Liver (tissue), 8 donors: ENCODE measurements at regions not wholly inside any gene's neighbourhood (a gene's known extent, or its start where the extent isn't known, plus 50 kb on each side); places are given as distances from the start of the nearest gene placed in this dataset.

ENCODE experiments used
- DNase-seq: peaks from one replicate; pipeline ENCODE4 v3.0.0-alpha.2; 2017; ENCODE audit warnings: low spot score
- H3K27ac ChIP-seq, 2 donors: one replicate each; pipeline ENCODE4 v1.7.0; 2013; ENCODE audit warnings: inconsistent platforms in 2 of 2, low read length in 2 of 2, control low read depth in 1 of 2, low read depth in 1 of 2, mild to moderate bottlenecking in 1 of 2
- H3K27me3 ChIP-seq, 4 donors: one replicate each; pipeline versions ENCODE4 v1.6.1 to v1.7.0; 2013; ENCODE audit warnings: low read length in 3 of 4, inconsistent platforms in 1 of 4, mild to moderate bottlenecking in 1 of 4, moderate library complexity in 1 of 4; ENCODE audit not compliant: control insufficient read depth in 4 of 4, insufficient read depth in 4 of 4
- H3K36me3 ChIP-seq, 4 donors: one replicate each; pipeline versions ENCODE4 v1.6.1 to v1.7.0; 2013; ENCODE audit warnings: low read length in 3 of 4, mild to moderate bottlenecking in 3 of 4, low read depth in 1 of 4, moderate library complexity in 1 of 4; ENCODE audit not compliant: control insufficient read depth in 4 of 4, insufficient read depth in 3 of 4
- H3K4me1 ChIP-seq, 4 donors: one replicate each; pipeline versions ENCODE4 v1.6.1 to v1.7.0; 2013; ENCODE audit warnings: low read length in 3 of 4, mild to moderate bottlenecking in 3 of 4, moderate library complexity in 1 of 4; ENCODE audit not compliant: control insufficient read depth in 4 of 4, insufficient read depth in 4 of 4
- H3K4me3 ChIP-seq, 3 donors: one replicate each; pipeline versions ENCODE4 v1.6.1 to v1.7.0; 2013; ENCODE audit warnings: low read length in 3 of 3, control low read depth in 1 of 3, low read depth in 1 of 3, mild to moderate bottlenecking in 1 of 3
- H3K9ac ChIP-seq, 2 donors: one replicate each; pipeline ENCODE4 v1.7.0; 2013; ENCODE audit warnings: low read length in 2 of 2, mild to moderate bottlenecking in 2 of 2, moderate library complexity in 2 of 2, control low read depth in 1 of 2, low read depth in 1 of 2
- H3K9me3 ChIP-seq, 4 donors: one replicate each; pipeline versions ENCODE4 v1.6.1 to v1.7.0; 2013; ENCODE audit warnings: low read length in 3 of 4; ENCODE audit not compliant: control insufficient read depth in 4 of 4
- FOXA1 ChIP-seq: IDR thresholded peaks from 2 replicates; pipeline ENCODE4 v1.6.1; 2016; ENCODE audit warnings: antibody characterized with exemption
- FOXA2 ChIP-seq: IDR thresholded peaks from 2 replicates; pipeline ENCODE4 v1.6.1; 2016; ENCODE audit warnings: antibody characterized with exemption
- HNF4G ChIP-seq: IDR thresholded peaks from 2 replicates; pipeline ENCODE4 v1.6.1; 2016; ENCODE audit warnings: antibody characterized with exemption
- JUND ChIP-seq, 2 donors: IDR thresholded peaks; 2 replicates each; pipeline ENCODE4 v1.6.1; 2016; ENCODE audit warnings: antibody characterized with exemption in 2 of 2
- NR2F2 ChIP-seq: IDR thresholded peaks from 2 replicates; pipeline ENCODE4 v1.6.1; 2016; ENCODE audit warnings: antibody characterized with exemption
- RAD21 ChIP-seq, 2 donors: IDR thresholded peaks; 2 replicates each; pipeline ENCODE4 v1.6.1; 2016; ENCODE audit warnings: antibody characterized with exemption in 2 of 2, mild to moderate bottlenecking in 2 of 2
- RXRA ChIP-seq, 2 donors: IDR thresholded peaks; 2 replicates each; pipeline ENCODE4 v1.6.1; 2017 to 2018; ENCODE audit warnings: antibody characterized with exemption in 2 of 2, mild to moderate bottlenecking in 1 of 2
- SP1 ChIP-seq: IDR thresholded peaks from 2 replicates; pipeline ENCODE4 v1.6.1; 2018; ENCODE audit warnings: antibody characterized with exemption, mild to moderate bottlenecking
- TAF1 ChIP-seq: conservative IDR thresholded peaks from 2 replicates; pipeline ENCODE4 v1.6.1; 2016; ENCODE audit warnings: antibody characterized with exemption, mild to moderate bottlenecking
- YY1 ChIP-seq: IDR thresholded peaks from 2 replicates; pipeline ENCODE4 v1.6.1; 2016; ENCODE audit warnings: antibody characterized with exemption, mild to moderate bottlenecking
- WGBS: extraction: QIAGEN DNeasy Blood & Tissue Kit; methylation state at CpG from one replicate; pipeline ENCODE4 v1.1.7; 2013; 5-methylcytosine and 5-hydroxymethylcytosine counted together
- TF ChIP-seq, protein P1 (sequence below): IDR thresholded peaks from 2 replicates; pipeline ENCODE4 v1.6.1; 2016; ENCODE audit warnings: antibody characterized with exemption
- TF ChIP-seq, protein P2 (sequence below): IDR thresholded peaks from 2 replicates; pipeline ENCODE4 v1.6.1; 2016; ENCODE audit warnings: antibody characterized with exemption
- TF ChIP-seq, protein P3 (sequence below): IDR thresholded peaks from 2 replicates; pipeline ENCODE4 v1.6.1; 2016; ENCODE audit warnings: antibody characterized with exemption, mild to moderate bottlenecking
- TF ChIP-seq, protein P4 (sequence below): IDR thresholded peaks from 2 replicates; pipeline ENCODE4 v1.6.1; 2016; ENCODE audit warnings: antibody characterized with exemption
- TF ChIP-seq, protein P5 (sequence below): fragments of 150-350 bp; IDR thresholded peaks from 2 replicates; pipeline ENCODE4 v1.5.1; 2017; ENCODE audit warnings: improper control_type of control experiment, low read depth, low read length; ENCODE audit not compliant: missing input control
- donor health status: healthy.
- donor health status: healthy.
- donor health status: healthy.
- donor health status: healthy.
- donor health status: healthy.

DNA sequence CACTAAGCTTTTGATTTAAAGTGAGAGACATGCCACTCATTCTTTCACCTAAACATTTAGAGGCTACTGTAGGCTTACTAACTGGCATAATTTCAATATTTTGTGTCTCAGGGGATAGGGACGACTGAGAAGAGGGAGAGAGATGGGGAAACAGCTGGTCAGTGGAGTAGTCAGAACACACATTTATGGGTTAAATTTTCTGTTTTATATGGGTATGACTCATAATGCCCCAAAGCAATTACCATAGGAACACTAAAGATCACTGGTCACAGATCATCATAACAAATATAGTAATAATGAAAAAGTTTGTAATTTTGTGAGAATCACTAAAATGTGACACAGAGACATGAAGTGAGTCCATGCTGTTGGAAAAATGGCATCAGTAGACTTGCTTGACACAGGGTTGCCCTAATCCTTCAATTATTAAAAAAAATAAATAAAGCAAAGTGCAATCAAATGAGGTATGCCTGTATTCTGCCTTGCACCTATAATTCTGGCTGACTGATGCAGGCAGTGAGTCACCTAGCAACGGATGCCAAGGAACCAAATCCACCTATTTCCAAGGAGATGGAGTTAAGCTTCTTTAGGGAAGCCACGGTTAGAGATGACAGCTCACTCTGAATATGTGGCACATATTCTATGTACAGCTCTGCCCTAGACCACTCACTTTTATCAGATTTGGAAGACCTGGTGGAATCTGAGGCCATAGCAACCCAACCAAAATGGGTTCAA lies 166.1 kb downstream of the MARCHF11 start:
- H3K27ac ChIP-seq = no peak overlapping the region
- no peak overlapping the region for H3K4me3 ChIP-seq
- no peak for TF ChIP-seq RAD21 (IDR thresholded peaks at IDR 0.05)
- TF ChIP-seq, protein P1, sequence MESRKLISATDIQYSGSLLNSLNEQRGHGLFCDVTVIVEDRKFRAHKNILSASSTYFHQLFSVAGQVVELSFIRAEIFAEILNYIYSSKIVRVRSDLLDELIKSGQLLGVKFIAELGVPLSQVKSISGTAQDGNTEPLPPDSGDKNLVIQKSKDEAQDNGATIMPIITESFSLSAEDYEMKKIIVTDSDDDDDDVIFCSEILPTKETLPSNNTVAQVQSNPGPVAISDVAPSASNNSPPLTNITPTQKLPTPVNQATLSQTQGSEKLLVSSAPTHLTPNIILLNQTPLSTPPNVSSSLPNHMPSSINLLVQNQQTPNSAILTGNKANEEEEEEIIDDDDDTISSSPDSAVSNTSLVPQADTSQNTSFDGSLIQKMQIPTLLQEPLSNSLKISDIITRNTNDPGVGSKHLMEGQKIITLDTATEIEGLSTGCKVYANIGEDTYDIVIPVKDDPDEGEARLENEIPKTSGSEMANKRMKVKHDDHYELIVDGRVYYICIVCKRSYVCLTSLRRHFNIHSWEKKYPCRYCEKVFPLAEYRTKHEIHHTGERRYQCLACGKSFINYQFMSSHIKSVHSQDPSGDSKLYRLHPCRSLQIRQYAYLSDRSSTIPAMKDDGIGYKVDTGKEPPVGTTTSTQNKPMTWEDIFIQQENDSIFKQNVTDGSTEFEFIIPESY = no peak
- no peak for TF ChIP-seq FOXA2
- no peak for TF ChIP-seq RXRA (IDR thresholded peaks at IDR 0.05)
- TF ChIP-seq, protein P2, sequence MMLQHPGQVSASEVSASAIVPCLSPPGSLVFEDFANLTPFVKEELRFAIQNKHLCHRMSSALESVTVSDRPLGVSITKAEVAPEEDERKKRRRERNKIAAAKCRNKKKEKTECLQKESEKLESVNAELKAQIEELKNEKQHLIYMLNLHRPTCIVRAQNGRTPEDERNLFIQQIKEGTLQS = no peak
- TF ChIP-seq, protein P3, sequence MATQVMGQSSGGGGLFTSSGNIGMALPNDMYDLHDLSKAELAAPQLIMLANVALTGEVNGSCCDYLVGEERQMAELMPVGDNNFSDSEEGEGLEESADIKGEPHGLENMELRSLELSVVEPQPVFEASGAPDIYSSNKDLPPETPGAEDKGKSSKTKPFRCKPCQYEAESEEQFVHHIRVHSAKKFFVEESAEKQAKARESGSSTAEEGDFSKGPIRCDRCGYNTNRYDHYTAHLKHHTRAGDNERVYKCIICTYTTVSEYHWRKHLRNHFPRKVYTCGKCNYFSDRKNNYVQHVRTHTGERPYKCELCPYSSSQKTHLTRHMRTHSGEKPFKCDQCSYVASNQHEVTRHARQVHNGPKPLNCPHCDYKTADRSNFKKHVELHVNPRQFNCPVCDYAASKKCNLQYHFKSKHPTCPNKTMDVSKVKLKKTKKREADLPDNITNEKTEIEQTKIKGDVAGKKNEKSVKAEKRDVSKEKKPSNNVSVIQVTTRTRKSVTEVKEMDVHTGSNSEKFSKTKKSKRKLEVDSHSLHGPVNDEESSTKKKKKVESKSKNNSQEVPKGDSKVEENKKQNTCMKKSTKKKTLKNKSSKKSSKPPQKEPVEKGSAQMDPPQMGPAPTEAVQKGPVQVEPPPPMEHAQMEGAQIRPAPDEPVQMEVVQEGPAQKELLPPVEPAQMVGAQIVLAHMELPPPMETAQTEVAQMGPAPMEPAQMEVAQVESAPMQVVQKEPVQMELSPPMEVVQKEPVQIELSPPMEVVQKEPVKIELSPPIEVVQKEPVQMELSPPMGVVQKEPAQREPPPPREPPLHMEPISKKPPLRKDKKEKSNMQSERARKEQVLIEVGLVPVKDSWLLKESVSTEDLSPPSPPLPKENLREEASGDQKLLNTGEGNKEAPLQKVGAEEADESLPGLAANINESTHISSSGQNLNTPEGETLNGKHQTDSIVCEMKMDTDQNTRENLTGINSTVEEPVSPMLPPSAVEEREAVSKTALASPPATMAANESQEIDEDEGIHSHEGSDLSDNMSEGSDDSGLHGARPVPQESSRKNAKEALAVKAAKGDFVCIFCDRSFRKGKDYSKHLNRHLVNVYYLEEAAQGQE = no peak
- TF ChIP-seq FOXA1 = no peak
- H3K9me3 ChIP-seq = peaks cover 1 to 13% (median 3%) of the 10 kb centered on the region in 4 donors
- H3K9ac ChIP-seq = no peak overlapping the region
- H3K4me1 ChIP-seq = no peaks in the 10 kb centered on the region
- H3K27me3 ChIP-seq = peaks cover 0 to 2% (median 0%) of the 10 kb centered on the region in 4 donors
- H3K36me3 ChIP-seq = no peaks in the 10 kb centered on the region
- 66% methylated on average over 3 of the region's 3 CpGs for WGBS
- DNase-seq = no peak

DNA sequence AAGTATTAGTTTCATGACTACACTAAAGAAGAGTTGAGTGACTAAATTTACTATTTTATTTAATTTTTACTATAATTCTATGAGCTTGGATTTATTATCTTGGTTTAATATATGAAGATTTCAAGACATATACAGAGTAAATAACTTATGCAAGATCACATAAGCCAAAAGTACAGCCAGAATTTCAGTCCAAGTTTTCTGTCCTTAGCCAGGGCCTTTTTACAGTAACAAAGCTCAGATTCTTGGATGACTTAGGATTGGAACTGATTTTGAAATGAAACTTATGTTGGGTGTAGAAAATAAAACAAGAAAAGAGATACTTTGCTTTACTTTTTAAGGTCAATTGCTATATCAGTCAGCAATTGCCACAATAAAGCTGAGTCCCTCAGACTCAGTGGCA lies 170.3 kb downstream of the MARCHF11 start:
- H3K9ac ChIP-seq = no peak overlapping the region
- H3K27me3 ChIP-seq = no peaks in the 10 kb centered on the region
- no peak for DNase-seq
- H3K27ac ChIP-seq = no peak overlapping the region
- no peak overlapping the region for H3K4me3 ChIP-seq
- peaks cover 1 to 13% (median 3%) of the 10 kb centered on the region in 4 donors for H3K9me3 ChIP-seq
- no peak for TF ChIP-seq FOXA2
- no peak for TF ChIP-seq YY1
- no peak for TF ChIP-seq RXRA (IDR thresholded peaks at IDR 0.05)
- TF ChIP-seq SP1 = no peak
- no peaks in the 10 kb centered on the region for H3K36me3 ChIP-seq
- H3K4me1 ChIP-seq = no peaks in the 10 kb centered on the region

DNA sequence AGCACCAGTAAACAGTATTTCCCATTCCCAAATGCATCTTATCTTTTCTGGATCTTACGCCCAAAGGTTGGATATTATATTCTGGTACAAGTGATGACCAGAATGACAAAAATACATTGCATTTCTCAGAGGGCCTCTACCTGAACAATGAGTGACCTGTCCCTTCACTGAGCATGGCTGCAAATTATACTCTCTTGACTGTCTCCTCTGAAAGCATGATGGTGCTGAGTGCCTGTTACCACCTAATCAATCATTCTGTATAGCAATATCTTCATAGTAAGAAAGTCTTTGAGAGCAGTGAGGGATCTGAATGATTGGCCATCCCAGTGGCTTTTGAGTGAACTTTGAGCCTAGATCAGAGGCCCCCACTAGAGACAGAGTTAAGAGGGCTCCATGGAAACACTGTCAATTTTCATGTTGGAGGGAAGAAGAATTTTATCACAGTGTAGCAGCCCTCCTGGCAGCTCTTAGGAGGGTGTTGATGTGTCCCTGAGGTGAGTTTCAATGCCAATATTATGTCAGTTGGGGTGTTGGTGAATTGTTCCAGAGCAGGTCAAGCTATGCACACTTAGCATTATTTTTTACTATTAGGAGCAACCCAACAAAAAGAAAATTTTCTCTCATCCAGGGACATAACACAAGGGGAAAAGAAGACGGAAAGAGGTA lies 171.7 kb downstream of the MARCHF11 start:
- Histone ChIP-seq H3K4me1 (no peaks in the 10 kb centered on the region), H3K36me3 (no peaks in the 10 kb centered on the region), H3K9ac (no peak overlapping the region), H3K4me3 (no peak overlapping the region), H3K27ac (no peak overlapping the region), H3K9me3 (peaks cover 1 to 13% (median 3%) of the 10 kb centered on the region in 4 donors), H3K27me3 (no peaks in the 10 kb centered on the region)
- DNase-seq = no peak
- WGBS = 91% methylated on average over 2 of the region's 2 CpGs
- TF ChIP-seq YY1 = no peak
- no peak for TF ChIP-seq JUND (IDR thresholded peaks at IDR 0.05)
- TF ChIP-seq HNF4G = no peak
- TF ChIP-seq, protein P4, sequence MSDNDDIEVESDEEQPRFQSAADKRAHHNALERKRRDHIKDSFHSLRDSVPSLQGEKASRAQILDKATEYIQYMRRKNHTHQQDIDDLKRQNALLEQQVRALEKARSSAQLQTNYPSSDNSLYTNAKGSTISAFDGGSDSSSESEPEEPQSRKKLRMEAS = no peak
- no peak for TF ChIP-seq SP1
- TF ChIP-seq, protein P3 = no peak
- TF ChIP-seq, protein P5, sequence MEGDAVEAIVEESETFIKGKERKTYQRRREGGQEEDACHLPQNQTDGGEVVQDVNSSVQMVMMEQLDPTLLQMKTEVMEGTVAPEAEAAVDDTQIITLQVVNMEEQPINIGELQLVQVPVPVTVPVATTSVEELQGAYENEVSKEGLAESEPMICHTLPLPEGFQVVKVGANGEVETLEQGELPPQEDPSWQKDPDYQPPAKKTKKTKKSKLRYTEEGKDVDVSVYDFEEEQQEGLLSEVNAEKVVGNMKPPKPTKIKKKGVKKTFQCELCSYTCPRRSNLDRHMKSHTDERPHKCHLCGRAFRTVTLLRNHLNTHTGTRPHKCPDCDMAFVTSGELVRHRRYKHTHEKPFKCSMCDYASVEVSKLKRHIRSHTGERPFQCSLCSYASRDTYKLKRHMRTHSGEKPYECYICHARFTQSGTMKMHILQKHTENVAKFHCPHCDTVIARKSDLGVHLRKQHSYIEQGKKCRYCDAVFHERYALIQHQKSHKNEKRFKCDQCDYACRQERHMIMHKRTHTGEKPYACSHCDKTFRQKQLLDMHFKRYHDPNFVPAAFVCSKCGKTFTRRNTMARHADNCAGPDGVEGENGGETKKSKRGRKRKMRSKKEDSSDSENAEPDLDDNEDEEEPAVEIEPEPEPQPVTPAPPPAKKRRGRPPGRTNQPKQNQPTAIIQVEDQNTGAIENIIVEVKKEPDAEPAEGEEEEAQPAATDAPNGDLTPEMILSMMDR = no peak
- no peak for TF ChIP-seq TAF1
- TF ChIP-seq NR2F2 = no peak
- no peak for TF ChIP-seq RAD21 (IDR thresholded peaks at IDR 0.05)
- TF ChIP-seq FOXA2 = no peak
- TF ChIP-seq RXRA (IDR thresholded peaks at IDR 0.05) = no peak
